ENCODE measurements at regions not wholly inside any gene's neighbourhood (a gene's known extent, or its start where the extent isn't known, plus 50 kb on each side); places are given as distances from the start of the nearest gene placed in this dataset.

GRCh38 chr9:115601434-115601833, 483.5 kb upstream of the TNC start:
- no peak overlapping the region for H3K4me3 ChIP-seq (ENCODE audit: low read length)
- no peak for DNase-seq
- H3K27me3 ChIP-seq (ENCODE audit: control insufficient read depth, insufficient read depth, low read length) = peaks cover 9% of the 10 kb centered on the region
- no peaks in the 10 kb centered on the region for H3K9me3 ChIP-seq (ENCODE audit: control insufficient read depth, low read depth, low read length)
- H3K36me3 ChIP-seq (ENCODE audit: control insufficient read depth, insufficient read depth, low read length) = no peaks in the 10 kb centered on the region
- no peaks in the 10 kb centered on the region for H3K4me1 ChIP-seq (ENCODE audit: control insufficient read depth, insufficient read depth, low read length)
- no CpG with 5 or more reads among the region's 3 CpGs for WGBS (ENCODE audit: insufficient coverage, low lambda C conversion rate)
- H3K27ac ChIP-seq (ENCODE audit: low read length) = no peak overlapping the region

- no CpG with 5 or more reads among the region's 2 CpGs for WGBS (ENCODE audit: insufficient coverage, low lambda C conversion rate)
- H3K36me3 ChIP-seq (ENCODE audit: control insufficient read depth, insufficient read depth, low read length) = no peaks in the 10 kb centered on the region
- no peak for DNase-seq
- no peaks in the 10 kb centered on the region for H3K27me3 ChIP-seq (ENCODE audit: control insufficient read depth, insufficient read depth, low read length)
- no peaks in the 10 kb centered on the region for H3K4me1 ChIP-seq (ENCODE audit: control insufficient read depth, insufficient read depth, low read length)
- no peak overlapping the region for H3K4me3 ChIP-seq (ENCODE audit: low read length)
- H3K27ac ChIP-seq (ENCODE audit: low read length) = no peak overlapping the region
- no peaks in the 10 kb centered on the region for H3K9me3 ChIP-seq (ENCODE audit: control insufficient read depth, low read depth, low read length)
These were observed 487.0 kb upstream of the TNC start for GRCh38 chr9:115604831-115605483.

- Histone ChIP-seq H3K27me3 (ENCODE audit: control insufficient read depth, insufficient read depth, low read length) (no peaks in the 10 kb centered on the region), H3K36me3 (ENCODE audit: control insufficient read depth, insufficient read depth, low read length) (no peaks in the 10 kb centered on the region), H3K27ac (ENCODE audit: low read length) (no peak overlapping the region), H3K9me3 (ENCODE audit: control insufficient read depth, low read depth, low read length) (no peaks in the 10 kb centered on the region), H3K4me3 (ENCODE audit: low read length) (no peak overlapping the region), H3K4me1 (ENCODE audit: control insufficient read depth, insufficient read depth, low read length) (no peaks in the 10 kb centered on the region)
- no peak for DNase-seq
These were observed 488.9 kb upstream of the TNC start for GRCh38 chr9:115606838-115607237.

GRCh38 chr9:115614326-115614999, 496.5 kb upstream of the TNC start:
- whole genome bisulfite sequencing (ENCODE audit: insufficient coverage, low lambda C conversion rate) = no CpG with 5 or more reads among the region's 4 CpGs
- no peaks in the 10 kb centered on the region for H3K9me3 ChIP-seq (ENCODE audit: control insufficient read depth, low read depth, low read length)
- H3K27me3 ChIP-seq (ENCODE audit: control insufficient read depth, insufficient read depth, low read length) = no peaks in the 10 kb centered on the region
- H3K27ac ChIP-seq (ENCODE audit: low read length) = no peak overlapping the region
- no peaks in the 10 kb centered on the region for H3K4me1 ChIP-seq (ENCODE audit: control insufficient read depth, insufficient read depth, low read length)
- no peak overlapping the region for H3K4me3 ChIP-seq (ENCODE audit: low read length)
- no peak for DNase-seq
- no peaks in the 10 kb centered on the region for H3K36me3 ChIP-seq (ENCODE audit: control insufficient read depth, insufficient read depth, low read length)

GRCh38 chr9:115615000-115615401, 497.0 kb upstream of the TNC start:
- no peaks in the 10 kb centered on the region for H3K27me3 ChIP-seq (ENCODE audit: control insufficient read depth, insufficient read depth, low read length)
- WGBS (ENCODE audit: insufficient coverage, low lambda C conversion rate) = no CpG with 5 or more reads among the region's 3 CpGs
- DNase-seq = no peak

GRCh38 chr9:115615821-115616665, 498.1 kb upstream of the TNC start:
- Histone ChIP-seq H3K27ac (ENCODE audit: low read length) (no peak overlapping the region), H3K4me1 (ENCODE audit: control insufficient read depth, insufficient read depth, low read length) (no peaks in the 10 kb centered on the region), H3K9me3 (ENCODE audit: control insufficient read depth, low read depth, low read length) (no peaks in the 10 kb centered on the region), H3K27me3 (ENCODE audit: control insufficient read depth, insufficient read depth, low read length) (no peaks in the 10 kb centered on the region), H3K36me3 (ENCODE audit: control insufficient read depth, insufficient read depth, low read length) (no peaks in the 10 kb centered on the region), H3K4me3 (ENCODE audit: low read length) (no peak overlapping the region)
- no peak for DNase-seq
- 56% methylated on average over 2 of the region's 4 CpGs for WGBS (ENCODE audit: insufficient coverage, low lambda C conversion rate)

More at GRCh38 chr9:115615000-115615401, 497.0 kb upstream of the TNC start:
- Histone ChIP-seq H3K27ac (ENCODE audit: low read length) (no peak overlapping the region), H3K4me1 (ENCODE audit: control insufficient read depth, insufficient read depth, low read length) (no peaks in the 10 kb centered on the region), H3K4me3 (ENCODE audit: low read length) (no peak overlapping the region), H3K36me3 (ENCODE audit: control insufficient read depth, insufficient read depth, low read length) (no peaks in the 10 kb centered on the region), H3K9me3 (ENCODE audit: control insufficient read depth, low read depth, low read length) (no peaks in the 10 kb centered on the region)

- Histone ChIP-seq H3K9me3 (ENCODE audit: control insufficient read depth, low read depth, low read length) (no peaks in the 10 kb centered on the region), H3K4me3 (ENCODE audit: low read length) (no peak overlapping the region), H3K36me3 (ENCODE audit: control insufficient read depth, insufficient read depth, low read length) (no peaks in the 10 kb centered on the region), H3K27ac (ENCODE audit: low read length) (no peak overlapping the region), H3K27me3 (ENCODE audit: control insufficient read depth, insufficient read depth, low read length) (no peaks in the 10 kb centered on the region), H3K4me1 (ENCODE audit: control insufficient read depth, insufficient read depth, low read length) (no peaks in the 10 kb centered on the region)
- no peak for DNase-seq
- WGBS (ENCODE audit: insufficient coverage, low lambda C conversion rate) = no CpG with 5 or more reads among the region's 2 CpGs
These were observed 498.8 kb upstream of the TNC start for GRCh38 chr9:115616666-115617239.

- H3K27me3 ChIP-seq (ENCODE audit: control insufficient read depth, insufficient read depth, low read length) = no peaks in the 10 kb centered on the region
- H3K4me1 ChIP-seq (ENCODE audit: control insufficient read depth, insufficient read depth, low read length) = no peaks in the 10 kb centered on the region
- H3K27ac ChIP-seq (ENCODE audit: low read length) = no peak overlapping the region
- H3K4me3 ChIP-seq (ENCODE audit: low read length) = no peak overlapping the region
- no peak for DNase-seq
- no peaks in the 10 kb centered on the region for H3K36me3 ChIP-seq (ENCODE audit: control insufficient read depth, insufficient read depth, low read length)
- H3K9me3 ChIP-seq (ENCODE audit: control insufficient read depth, low read depth, low read length) = no peaks in the 10 kb centered on the region
These were observed 507.3 kb upstream of the TNC start for GRCh38 chr9:115625251-115625650.

GRCh38 chr9:115625954-115626353, 508.0 kb upstream of the TNC start:
- 89% methylated on average over 4 of the region's 5 CpGs for WGBS (ENCODE audit: insufficient coverage, low lambda C conversion rate)
- no peak for DNase-seq
- H3K27me3 ChIP-seq (ENCODE audit: control insufficient read depth, insufficient read depth, low read length) = no peaks in the 10 kb centered on the region
- no peaks in the 10 kb centered on the region for H3K4me1 ChIP-seq (ENCODE audit: control insufficient read depth, insufficient read depth, low read length)
- H3K4me3 ChIP-seq (ENCODE audit: low read length) = no peak overlapping the region
- no peaks in the 10 kb centered on the region for H3K36me3 ChIP-seq (ENCODE audit: control insufficient read depth, insufficient read depth, low read length)
- no peak overlapping the region for H3K27ac ChIP-seq (ENCODE audit: low read length)
- no peaks in the 10 kb centered on the region for H3K9me3 ChIP-seq (ENCODE audit: control insufficient read depth, low read depth, low read length)

- no peaks in the 10 kb centered on the region for H3K36me3 ChIP-seq (ENCODE audit: control insufficient read depth, insufficient read depth, low read length)
- no CpG with 5 or more reads among the region's 8 CpGs for WGBS (ENCODE audit: insufficient coverage, low lambda C conversion rate)
- H3K9me3 ChIP-seq (ENCODE audit: control insufficient read depth, low read depth, low read length) = no peaks in the 10 kb centered on the region
- no peak overlapping the region for H3K4me3 ChIP-seq (ENCODE audit: low read length)
- no peak for DNase-seq
- H3K4me1 ChIP-seq (ENCODE audit: control insufficient read depth, insufficient read depth, low read length) = no peaks in the 10 kb centered on the region
- no peak overlapping the region for H3K27ac ChIP-seq (ENCODE audit: low read length)
- H3K27me3 ChIP-seq (ENCODE audit: control insufficient read depth, insufficient read depth, low read length) = no peaks in the 10 kb centered on the region
These were observed 509.6 kb upstream of the TNC start for GRCh38 chr9:115627511-115627910.

Data from large intestine (tissue), 3 donors.